LNCaP clone FGC (cell line): ENCODE measurements at regions not wholly inside any gene's neighbourhood (a gene's known extent, or its start where the extent isn't known, plus 50 kb on each side); places are given as distances from the start of the nearest gene placed in this dataset.

ENCODE experiments used
- DNase-seq: peaks from one replicate; pipeline ENCODE4 v3.0.0-alpha.2; 2011; ENCODE audit warnings: low read depth
- H3K4me3 ChIP-seq: 2 replicates; pipeline ENCODE4 v1.5.1; 2011; ENCODE audit warnings: mild to moderate bottlenecking, low read depth, low read length, control low read depth
- CTCF ChIP-seq: IDR thresholded peaks from 2 replicates; pipeline ENCODE4 v1.5.1; 2012; ENCODE audit warnings: mild to moderate bottlenecking; ENCODE audit not compliant: control insufficient read depth, insufficient read depth; ENCODE audit errors: extremely low read depth

GRCh38 chr1:184272175-184272866 lies 114.5 kb upstream of the C1orf21 start:
- no peak for DNase-seq
- no peak for TF ChIP-seq CTCF
- H3K4me3 ChIP-seq = no peak overlapping the region

- H3K4me3 ChIP-seq = no peak overlapping the region
- no peak for TF ChIP-seq CTCF
- DNase-seq = peak; percentile 42
Measured at GRCh38 chr1:184276416-184276815, 110.4 kb upstream of the C1orf21 start.

- no peak for TF ChIP-seq CTCF
- no peak overlapping the region for H3K4me3 ChIP-seq
Measured at GRCh38 chr1:184279911-184280458, 106.8 kb upstream of the C1orf21 start.

GRCh38 chr1:184283999-184284398 lies 102.8 kb upstream of the C1orf21 start:
- peak; percentile 80 for DNase-seq
- TF ChIP-seq CTCF = no peak
- H3K4me3 ChIP-seq = no peak overlapping the region

More at GRCh38 chr1:184279911-184280458, 106.8 kb upstream of the C1orf21 start:
- no peak for DNase-seq

GRCh38 chr1:184284900-184285299 lies 101.9 kb upstream of the C1orf21 start:
- no peak overlapping the region for H3K4me3 ChIP-seq
- no peak for DNase-seq
- TF ChIP-seq CTCF = no peak

GRCh38 chr1:184285401-184286087 lies 101.3 kb upstream of the C1orf21 start:
- no peak for DNase-seq
- no peak overlapping the region for H3K4me3 ChIP-seq
- no peak for TF ChIP-seq CTCF
